ENCODE measurements at regions not wholly inside any gene's neighbourhood (a gene's known extent, or its start where the extent isn't known, plus 50 kb on each side); places are given as distances from the start of the nearest gene placed in this dataset.

- Histone ChIP-seq H3K4me3 (ENCODE audit: low read length) (no peak overlapping the region), H3K9me3 (ENCODE audit: control insufficient read depth, low read length) (no peaks in the 10 kb centered on the region), H3K36me3 (ENCODE audit: control insufficient read depth, insufficient read depth, low read length) (no peaks in the 10 kb centered on the region), H3K9ac (ENCODE audit: extremely low read depth, low read length, poor library complexity, severe bottlenecking) (no peak overlapping the region), H3K4me1 (ENCODE audit: control insufficient read depth, insufficient read depth, low read length) (no peaks in the 10 kb centered on the region), H3K27me3 (ENCODE audit: control insufficient read depth, insufficient read depth, low read length, poor library complexity, severe bottlenecking) (no peaks in the 10 kb centered on the region), H3K27ac (ENCODE audit: low read depth, low read length) (no peak overlapping the region)
- no peaks in the 10 kb centered on the region for H3K9me3 Mint-ChIP-seq
- no peaks in the 10 kb centered on the region for H3K4me1 Mint-ChIP-seq
- no peaks in the 10 kb centered on the region for H3K36me3 Mint-ChIP-seq (ENCODE audit: low read depth)
- H3K27me3 Mint-ChIP-seq (ENCODE audit: insufficient read depth) = peaks cover 2% of the 10 kb centered on the region
- TF ChIP-seq CTCF (conservative IDR thresholded peaks at IDR 0.05) = no peak
- no peak overlapping the region for H3K27ac Mint-ChIP-seq
- peak; percentile 76 for DNase-seq
- 45 to 65% methylated on average over 15 to 29 of the region's 29 CpGs for WGBS, 2 experiments (ENCODE audit: insufficient coverage in 1 of 2, insufficient read length in 1 of 2)
- H3K4me3 Mint-ChIP-seq = no peak overlapping the region
These were observed 62.3 kb upstream of the ADRA2C start for GRCh38 chr4:3703677-3704521.

- Histone ChIP-seq H3K9me3 (ENCODE audit: control insufficient read depth, low read length) (no peaks in the 10 kb centered on the region), H3K4me1 (ENCODE audit: control insufficient read depth, insufficient read depth, low read length) (no peaks in the 10 kb centered on the region), H3K27ac (ENCODE audit: low read depth, low read length) (no peak overlapping the region), H3K36me3 (ENCODE audit: control insufficient read depth, insufficient read depth, low read length) (no peaks in the 10 kb centered on the region), H3K27me3 (ENCODE audit: control insufficient read depth, insufficient read depth, low read length, poor library complexity, severe bottlenecking) (no peaks in the 10 kb centered on the region), H3K9ac (ENCODE audit: extremely low read depth, low read length, poor library complexity, severe bottlenecking) (no peak overlapping the region), H3K4me3 (ENCODE audit: low read length) (no peak overlapping the region)
- TF ChIP-seq CTCF (conservative IDR thresholded peaks at IDR 0.05) = no peak
- WGBS, 2 experiments (ENCODE audit: insufficient coverage in 1 of 2, insufficient read length in 1 of 2) = 71% methylated on average over 5 of the region's 5 CpGs; no CpG with 5 or more reads in 1 of the 2 experiments
- no peak overlapping the region for H3K27ac Mint-ChIP-seq
- H3K4me1 Mint-ChIP-seq = no peaks in the 10 kb centered on the region
- DNase-seq = no peak
- peaks cover 4% of the 10 kb centered on the region for H3K27me3 Mint-ChIP-seq (ENCODE audit: insufficient read depth)
- H3K36me3 Mint-ChIP-seq (ENCODE audit: low read depth) = no peaks in the 10 kb centered on the region
- H3K4me3 Mint-ChIP-seq = no peak overlapping the region
- H3K9me3 Mint-ChIP-seq = peaks cover 3% of the 10 kb centered on the region
These were observed 62.9 kb upstream of the ADRA2C start for GRCh38 chr4:3703343-3703676.

DNA sequence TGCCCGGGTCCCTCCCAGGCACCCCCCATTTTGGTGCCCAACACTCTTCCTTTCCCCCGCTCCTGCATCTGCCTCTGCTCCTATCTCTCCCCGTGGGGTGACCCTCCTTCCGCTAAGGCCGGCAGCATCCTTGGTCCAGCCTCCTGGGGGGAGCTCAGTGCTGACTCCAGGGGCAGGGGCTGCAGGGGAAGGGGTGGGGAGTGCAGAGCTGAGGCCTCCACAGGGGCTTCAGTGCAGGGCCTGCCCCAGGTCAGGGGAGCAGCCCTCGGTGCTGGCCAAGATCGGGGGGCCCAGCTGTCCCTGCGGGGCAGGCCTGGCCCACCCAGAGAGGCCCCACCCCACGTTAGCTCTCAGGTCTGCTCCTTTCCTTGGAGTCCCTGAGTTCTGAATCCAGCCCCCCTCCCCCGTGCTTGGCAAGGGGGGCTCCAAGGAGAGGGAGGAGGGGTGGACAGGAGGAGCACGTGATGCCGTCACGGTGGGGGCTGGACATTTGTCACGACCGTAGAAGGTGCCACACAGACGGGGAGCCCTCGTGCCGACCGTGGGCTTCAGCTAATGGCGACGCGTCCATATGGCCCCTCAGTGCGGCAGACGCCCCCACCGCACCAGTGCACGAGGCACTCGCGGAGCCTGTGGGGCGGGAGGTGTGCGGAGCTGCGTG is 63.5 kb upstream of the ADRA2C start:
- H3K9me3 ChIP-seq (ENCODE audit: control insufficient read depth, low read length) = no peaks in the 10 kb centered on the region
- no peak overlapping the region for H3K4me3 ChIP-seq (ENCODE audit: low read length)
- H3K36me3 Mint-ChIP-seq (ENCODE audit: low read depth) = no peaks in the 10 kb centered on the region
- H3K27me3 ChIP-seq (ENCODE audit: control insufficient read depth, insufficient read depth, low read length, poor library complexity, severe bottlenecking) = no peaks in the 10 kb centered on the region
- H3K4me1 ChIP-seq (ENCODE audit: control insufficient read depth, insufficient read depth, low read length) = no peaks in the 10 kb centered on the region
- H3K36me3 ChIP-seq (ENCODE audit: control insufficient read depth, insufficient read depth, low read length) = no peaks in the 10 kb centered on the region
- H3K27ac ChIP-seq (ENCODE audit: low read depth, low read length) = no peak overlapping the region
- no peak overlapping the region for H3K4me3 Mint-ChIP-seq
- WGBS, 2 experiments (ENCODE audit: insufficient coverage in 1 of 2, insufficient read length in 1 of 2) = 91 to 93% methylated on average over 18 to 31 of the region's 31 CpGs
- no peaks in the 10 kb centered on the region for H3K4me1 Mint-ChIP-seq
- no peak for TF ChIP-seq CTCF (conservative IDR thresholded peaks at IDR 0.05)
- peaks cover 6% of the 10 kb centered on the region for H3K9me3 Mint-ChIP-seq
- DNase-seq = no peak
- H3K27me3 Mint-ChIP-seq (ENCODE audit: insufficient read depth) = peaks cover 6% of the 10 kb centered on the region
- no peak overlapping the region for H3K9ac ChIP-seq (ENCODE audit: extremely low read depth, low read length, poor library complexity, severe bottlenecking)
- no peak overlapping the region for H3K27ac Mint-ChIP-seq

Measured in endodermal cell (in vitro differentiated cells).